ENCODE measurements at regions not wholly inside any gene's neighbourhood (a gene's known extent, or its start where the extent isn't known, plus 50 kb on each side); places are given as distances from the start of the nearest gene placed in this dataset.

DNA sequence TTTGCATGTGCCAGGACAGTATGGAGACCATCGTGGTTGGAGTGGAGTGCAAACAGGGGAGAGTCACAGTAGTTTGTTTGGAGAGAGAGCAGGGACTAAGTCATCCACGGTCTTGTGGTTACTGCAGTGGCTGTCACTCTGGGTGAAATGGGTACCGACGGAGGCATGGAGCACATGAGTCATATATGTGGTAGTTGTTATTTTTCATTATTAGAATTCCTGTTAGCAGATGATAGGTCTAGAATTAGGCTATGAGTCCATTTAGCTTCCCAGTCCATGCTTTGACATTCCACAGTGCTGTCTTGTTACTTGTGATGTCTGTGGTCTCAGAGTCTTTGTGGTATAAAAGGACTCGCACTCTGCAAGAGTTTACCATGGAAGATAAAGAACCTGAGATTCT is 303.9 kb downstream of the DMRT2 start:
- H3K36me3 ChIP-seq (ENCODE audit: control insufficient read depth in 4 of 4, insufficient read depth in 3 of 4, low read depth in 1 of 4, low read length in 3 of 4) = no peaks in the 10 kb centered on the region
- H3K4me3 ChIP-seq (ENCODE audit: low read depth in 1 of 3, low read length in 3 of 3) = no peak overlapping the region
- H3K27ac ChIP-seq (ENCODE audit: low read depth in 1 of 2, low read length in 2 of 2) = no peak overlapping the region
- no peaks in the 10 kb centered on the region for H3K27me3 ChIP-seq (ENCODE audit: control insufficient read depth in 4 of 4, insufficient read depth in 4 of 4, low read length in 3 of 4)
- TF ChIP-seq RAD21 (IDR thresholded peaks at IDR 0.05) (no peak), NR2F2 (IDR thresholded peaks at IDR 0.05) (no peak), HNF4G (IDR thresholded peaks at IDR 0.05) (no peak), YY1 (IDR thresholded peaks at IDR 0.05) (no peak), EGR1 (IDR thresholded peaks at IDR 0.05; ENCODE audit: low read depth in 2 of 2) (no peak), FOXA1 (IDR thresholded peaks at IDR 0.05) (no peak), SP1 (IDR thresholded peaks at IDR 0.05) (no peak), HNF4A (conservative IDR thresholded peaks at IDR 0.05) (no peak)
- TF ChIP-seq, protein P1, sequence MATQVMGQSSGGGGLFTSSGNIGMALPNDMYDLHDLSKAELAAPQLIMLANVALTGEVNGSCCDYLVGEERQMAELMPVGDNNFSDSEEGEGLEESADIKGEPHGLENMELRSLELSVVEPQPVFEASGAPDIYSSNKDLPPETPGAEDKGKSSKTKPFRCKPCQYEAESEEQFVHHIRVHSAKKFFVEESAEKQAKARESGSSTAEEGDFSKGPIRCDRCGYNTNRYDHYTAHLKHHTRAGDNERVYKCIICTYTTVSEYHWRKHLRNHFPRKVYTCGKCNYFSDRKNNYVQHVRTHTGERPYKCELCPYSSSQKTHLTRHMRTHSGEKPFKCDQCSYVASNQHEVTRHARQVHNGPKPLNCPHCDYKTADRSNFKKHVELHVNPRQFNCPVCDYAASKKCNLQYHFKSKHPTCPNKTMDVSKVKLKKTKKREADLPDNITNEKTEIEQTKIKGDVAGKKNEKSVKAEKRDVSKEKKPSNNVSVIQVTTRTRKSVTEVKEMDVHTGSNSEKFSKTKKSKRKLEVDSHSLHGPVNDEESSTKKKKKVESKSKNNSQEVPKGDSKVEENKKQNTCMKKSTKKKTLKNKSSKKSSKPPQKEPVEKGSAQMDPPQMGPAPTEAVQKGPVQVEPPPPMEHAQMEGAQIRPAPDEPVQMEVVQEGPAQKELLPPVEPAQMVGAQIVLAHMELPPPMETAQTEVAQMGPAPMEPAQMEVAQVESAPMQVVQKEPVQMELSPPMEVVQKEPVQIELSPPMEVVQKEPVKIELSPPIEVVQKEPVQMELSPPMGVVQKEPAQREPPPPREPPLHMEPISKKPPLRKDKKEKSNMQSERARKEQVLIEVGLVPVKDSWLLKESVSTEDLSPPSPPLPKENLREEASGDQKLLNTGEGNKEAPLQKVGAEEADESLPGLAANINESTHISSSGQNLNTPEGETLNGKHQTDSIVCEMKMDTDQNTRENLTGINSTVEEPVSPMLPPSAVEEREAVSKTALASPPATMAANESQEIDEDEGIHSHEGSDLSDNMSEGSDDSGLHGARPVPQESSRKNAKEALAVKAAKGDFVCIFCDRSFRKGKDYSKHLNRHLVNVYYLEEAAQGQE (IDR thresholded peaks at IDR 0.05) = no peak
- no peaks in the 10 kb centered on the region for H3K4me1 ChIP-seq (ENCODE audit: control insufficient read depth in 4 of 4, insufficient read depth in 4 of 4, low read length in 3 of 4)
- no peak for DNase-seq (ENCODE audit: low spot score)
- no peak overlapping the region for H3K9ac ChIP-seq (ENCODE audit: low read depth in 1 of 2, low read length in 2 of 2)
- H3K9me3 ChIP-seq (ENCODE audit: control insufficient read depth in 4 of 4, low read length in 3 of 4) = no peaks in the 10 kb centered on the region
- WGBS = 79% methylated on average over 5 of the region's 5 CpGs

DNA sequence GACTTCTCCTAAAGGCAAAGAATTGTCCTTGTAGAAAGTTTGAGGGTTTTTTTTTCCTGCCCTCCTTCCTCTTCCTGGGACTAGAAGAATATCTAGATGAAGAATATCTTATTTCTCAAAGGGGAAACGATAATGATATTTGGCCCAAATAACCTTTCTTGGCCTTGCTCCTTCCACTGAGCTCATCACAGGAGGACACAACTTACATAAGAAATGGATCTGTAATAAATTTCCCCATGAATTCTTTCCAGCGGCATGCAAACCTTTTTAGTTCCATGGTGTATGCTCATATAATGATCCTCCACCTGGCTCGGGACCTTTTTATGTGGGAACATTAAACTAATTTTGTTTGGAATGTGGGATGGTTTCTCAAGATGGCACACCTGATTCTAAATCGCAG is 304.4 kb downstream of the DMRT2 start:
- Histone ChIP-seq H3K9ac (ENCODE audit: low read depth in 1 of 2, low read length in 2 of 2) (no peak overlapping the region), H3K27me3 (ENCODE audit: control insufficient read depth in 4 of 4, insufficient read depth in 4 of 4, low read length in 3 of 4) (no peaks in the 10 kb centered on the region), H3K9me3 (ENCODE audit: control insufficient read depth in 4 of 4, low read length in 3 of 4) (no peaks in the 10 kb centered on the region), H3K27ac (ENCODE audit: low read depth in 1 of 2, low read length in 2 of 2) (no peak overlapping the region), H3K4me3 (ENCODE audit: low read depth in 1 of 3, low read length in 3 of 3) (no peak overlapping the region), H3K36me3 (ENCODE audit: control insufficient read depth in 4 of 4, insufficient read depth in 3 of 4, low read depth in 1 of 4, low read length in 3 of 4) (no peaks in the 10 kb centered on the region), H3K4me1 (ENCODE audit: control insufficient read depth in 4 of 4, insufficient read depth in 4 of 4, low read length in 3 of 4) (no peaks in the 10 kb centered on the region)
- DNase-seq (ENCODE audit: low spot score) = no peak
- TF ChIP-seq NR2F2 (IDR thresholded peaks at IDR 0.05) = no peak
- no peak for TF ChIP-seq RXRA (IDR thresholded peaks at IDR 0.05)
- no peak for TF ChIP-seq TAF1 (conservative IDR thresholded peaks at IDR 0.05)
- TF ChIP-seq, protein P1 (IDR thresholded peaks at IDR 0.05) = no peak
- TF ChIP-seq FOXA2 (IDR thresholded peaks at IDR 0.05) = no peak
- no peak for TF ChIP-seq HNF4G (IDR thresholded peaks at IDR 0.05)
- TF ChIP-seq RAD21 (IDR thresholded peaks at IDR 0.05) = no peak
- TF ChIP-seq, protein P2, sequence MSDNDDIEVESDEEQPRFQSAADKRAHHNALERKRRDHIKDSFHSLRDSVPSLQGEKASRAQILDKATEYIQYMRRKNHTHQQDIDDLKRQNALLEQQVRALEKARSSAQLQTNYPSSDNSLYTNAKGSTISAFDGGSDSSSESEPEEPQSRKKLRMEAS (IDR thresholded peaks at IDR 0.05) = no peak
- TF ChIP-seq, protein P3, sequence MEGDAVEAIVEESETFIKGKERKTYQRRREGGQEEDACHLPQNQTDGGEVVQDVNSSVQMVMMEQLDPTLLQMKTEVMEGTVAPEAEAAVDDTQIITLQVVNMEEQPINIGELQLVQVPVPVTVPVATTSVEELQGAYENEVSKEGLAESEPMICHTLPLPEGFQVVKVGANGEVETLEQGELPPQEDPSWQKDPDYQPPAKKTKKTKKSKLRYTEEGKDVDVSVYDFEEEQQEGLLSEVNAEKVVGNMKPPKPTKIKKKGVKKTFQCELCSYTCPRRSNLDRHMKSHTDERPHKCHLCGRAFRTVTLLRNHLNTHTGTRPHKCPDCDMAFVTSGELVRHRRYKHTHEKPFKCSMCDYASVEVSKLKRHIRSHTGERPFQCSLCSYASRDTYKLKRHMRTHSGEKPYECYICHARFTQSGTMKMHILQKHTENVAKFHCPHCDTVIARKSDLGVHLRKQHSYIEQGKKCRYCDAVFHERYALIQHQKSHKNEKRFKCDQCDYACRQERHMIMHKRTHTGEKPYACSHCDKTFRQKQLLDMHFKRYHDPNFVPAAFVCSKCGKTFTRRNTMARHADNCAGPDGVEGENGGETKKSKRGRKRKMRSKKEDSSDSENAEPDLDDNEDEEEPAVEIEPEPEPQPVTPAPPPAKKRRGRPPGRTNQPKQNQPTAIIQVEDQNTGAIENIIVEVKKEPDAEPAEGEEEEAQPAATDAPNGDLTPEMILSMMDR (IDR thresholded peaks at IDR 0.05; ENCODE audit: low read depth, low read length, missing input control) = no peak
- TF ChIP-seq YY1 (IDR thresholded peaks at IDR 0.05) = no peak
- TF ChIP-seq, protein P4, sequence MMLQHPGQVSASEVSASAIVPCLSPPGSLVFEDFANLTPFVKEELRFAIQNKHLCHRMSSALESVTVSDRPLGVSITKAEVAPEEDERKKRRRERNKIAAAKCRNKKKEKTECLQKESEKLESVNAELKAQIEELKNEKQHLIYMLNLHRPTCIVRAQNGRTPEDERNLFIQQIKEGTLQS (IDR thresholded peaks at IDR 0.05) = no peak
- TF ChIP-seq GABPA (IDR thresholded peaks at IDR 0.05 in 1 of 2, conservative IDR thresholded peaks at IDR 0.05 in 1 of 2) = no peak
- TF ChIP-seq EGR1 (IDR thresholded peaks at IDR 0.05; ENCODE audit: low read depth in 2 of 2) = no peak
- TF ChIP-seq HNF4A (conservative IDR thresholded peaks at IDR 0.05) = no peak
- no peak for TF ChIP-seq SP1 (IDR thresholded peaks at IDR 0.05)
- no peak for TF ChIP-seq FOXA1 (IDR thresholded peaks at IDR 0.05)
- TF ChIP-seq, protein P5, sequence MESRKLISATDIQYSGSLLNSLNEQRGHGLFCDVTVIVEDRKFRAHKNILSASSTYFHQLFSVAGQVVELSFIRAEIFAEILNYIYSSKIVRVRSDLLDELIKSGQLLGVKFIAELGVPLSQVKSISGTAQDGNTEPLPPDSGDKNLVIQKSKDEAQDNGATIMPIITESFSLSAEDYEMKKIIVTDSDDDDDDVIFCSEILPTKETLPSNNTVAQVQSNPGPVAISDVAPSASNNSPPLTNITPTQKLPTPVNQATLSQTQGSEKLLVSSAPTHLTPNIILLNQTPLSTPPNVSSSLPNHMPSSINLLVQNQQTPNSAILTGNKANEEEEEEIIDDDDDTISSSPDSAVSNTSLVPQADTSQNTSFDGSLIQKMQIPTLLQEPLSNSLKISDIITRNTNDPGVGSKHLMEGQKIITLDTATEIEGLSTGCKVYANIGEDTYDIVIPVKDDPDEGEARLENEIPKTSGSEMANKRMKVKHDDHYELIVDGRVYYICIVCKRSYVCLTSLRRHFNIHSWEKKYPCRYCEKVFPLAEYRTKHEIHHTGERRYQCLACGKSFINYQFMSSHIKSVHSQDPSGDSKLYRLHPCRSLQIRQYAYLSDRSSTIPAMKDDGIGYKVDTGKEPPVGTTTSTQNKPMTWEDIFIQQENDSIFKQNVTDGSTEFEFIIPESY (IDR thresholded peaks at IDR 0.05) = no peak
- 89% methylated on average over 4 of the region's 4 CpGs for WGBS

All from liver (tissue), 8 donors.